ENCODE measurements at regions not wholly inside any gene's neighbourhood (a gene's known extent, or its start where the extent isn't known, plus 50 kb on each side); places are given as distances from the start of the nearest gene placed in this dataset.

- TF ChIP-seq SP2 (IDR thresholded peaks at IDR 0.05; ENCODE audit: extremely low read depth, low read depth, low read length, poor library complexity, severe bottlenecking) (no peak), KDM1A (IDR thresholded peaks at IDR 0.05) (no peak), TCF7 (IDR thresholded peaks at IDR 0.05; ENCODE audit: borderline replicate concordance) (no peak), SMARCE1 (IDR thresholded peaks at IDR 0.05) (no peak), CHD1 (IDR thresholded peaks at IDR 0.05; ENCODE audit: low read length) (no peak), ZFX (CRISPR knock-in tag; IDR thresholded peaks at IDR 0.05) (no peak)
Measured at GRCh38 chr18:4593459-4593858, 138.4 kb upstream of the DLGAP1 start.
